Heart right ventricle (tissue), 16 donors: ENCODE measurements at regions not wholly inside any gene's neighbourhood (a gene's known extent, or its start where the extent isn't known, plus 50 kb on each side); places are given as distances from the start of the nearest gene placed in this dataset.
A peak's percentile ranks its signal among the peaks of the same experiment; 100 is the strongest.

Experiments
- ATAC-seq, 8 donors: fragments of 200-7000 bp; cut with Tn5 transposase; one replicate each; pipeline ENCODE4 v1.9.1; 2020; ENCODE audit warnings: mild to moderate bottlenecking in 8 of 8, moderate library complexity in 8 of 8, moderate number of reproducible peaks in 1 of 8
- DNase-seq, 2 donors: peaks; one replicate each; pipeline ENCODE4 v3.0.0-alpha.2; 2020
- H3K27ac ChIP-seq, 10 donors: fragments of 200-600 bp; sonication (generic) in 2 of 10; one replicate each; pipeline versions ENCODE4 v1.5.0 to v1.8.0; 2020 to 2022; ENCODE audit warnings: mild to moderate bottlenecking in 3 of 10
- H3K27me3 ChIP-seq, 7 donors: fragments of 200-600 bp; one replicate each; pipeline ENCODE4 v1.8.0; 2021 to 2022; ENCODE audit warnings: mild to moderate bottlenecking in 2 of 7
- H3K36me3 ChIP-seq, 9 donors: fragments of 200-600 bp; sonication (generic) in 1 of 9; one replicate each; pipeline versions ENCODE4 v1.5.0 to v1.8.0; 2020 to 2022; ENCODE audit warnings: mild to moderate bottlenecking in 2 of 9
- H3K4me1 ChIP-seq, 9 donors: fragments of 200-600 bp; sonication (generic) in 1 of 9; one replicate each; pipeline versions ENCODE4 v1.5.0 to v1.8.0; 2020 to 2022; ENCODE audit warnings: mild to moderate bottlenecking in 4 of 9
- H3K4me3 ChIP-seq, 10 donors: fragments of 200-600 bp; sonication (generic) in 2 of 10; one replicate each; pipeline versions ENCODE4 v1.5.0 to v1.8.0; 2020 to 2022; ENCODE audit warnings: mild to moderate bottlenecking in 7 of 10, moderate library complexity in 2 of 10
- H3K9me3 ChIP-seq, 11 donors: fragments of 200-600 bp in 10 of 11; sonication (generic) in 2 of 11; one replicate each; pipeline versions ENCODE4 v1.5.0 to v1.8.0; 2013 to 2022; ENCODE audit warnings: mild to moderate bottlenecking in 2 of 11, control low read depth in 1 of 11, moderate library complexity in 1 of 11
- CTCF ChIP-seq, 9 donors: fragments of 200-600 bp; sonication (generic) in 2 of 9; IDR thresholded peaks; one replicate each; pipeline versions ENCODE4 v1.5.0 to v1.8.0; 2021 to 2022; ENCODE audit warnings: antibody characterized with exemption in 9 of 9, mild to moderate bottlenecking in 5 of 9, moderate library complexity in 1 of 9
- WGBS, 2 donors: extraction: QIAGEN DNeasy Blood & Tissue Kit; methylation state at CpG; one replicate each; pipeline ENCODE4 v1.1.7; 2013; ENCODE audit warnings: inconsistent platforms in 1 of 2; 5-methylcytosine and 5-hydroxymethylcytosine counted together
- intact Hi-C, 10 donors: fragments of 100-400 bp; cut with DNase I; formaldehyde crosslinking; loops; one replicate each; pipeline versions ENCODE4 v1.11.1 to v1.14.2; 2022
- donor health status: Arrhythmogenic right ventricular cardiomyopathy.
- donor health status: ischemic (EF 13 %, LVEDD 7.1; RV severe dilation, severe dysfunction).
- donor health status: healthy with polysubstance abuse.
- donor health status: DM: no; HTN: yes; CAD: no.
- donor health status: DM: no; HTN: no; CAD: no.
- donor health status: ischemic (EF 25% LVEDD 6.9; RV normal size, moderate dysfunction).
- donor health status: ischemic (EF 25% LVEDD 5.7; RV mildly dilated, moderate dysfunction).
- donor health status: healthy.
- donor health status: DM: yes; HTN: yes; CAD: no.
- donor health status: Ischemic cardiomyopathy.
- donor health status: ischemic (EF 35%, LVEDD 5.7; RV mildly dilated, moderate dysfunction).
- donor health status: nonischemic (EF 11% LVEDD 7.7; RV severe dilation, severe dysfunction).
- donor health status: DM: yes; HTN: yes; CAD: no.
- donor health status: PGD.
- donor health status: ischemic (EF 29% LVEDD 5.4; RV normal size, mild dysfunction).
- donor health status: nonischemic (EF 23%, LVEDD 6.1; RV moderate dilation, normal function).

DNA sequence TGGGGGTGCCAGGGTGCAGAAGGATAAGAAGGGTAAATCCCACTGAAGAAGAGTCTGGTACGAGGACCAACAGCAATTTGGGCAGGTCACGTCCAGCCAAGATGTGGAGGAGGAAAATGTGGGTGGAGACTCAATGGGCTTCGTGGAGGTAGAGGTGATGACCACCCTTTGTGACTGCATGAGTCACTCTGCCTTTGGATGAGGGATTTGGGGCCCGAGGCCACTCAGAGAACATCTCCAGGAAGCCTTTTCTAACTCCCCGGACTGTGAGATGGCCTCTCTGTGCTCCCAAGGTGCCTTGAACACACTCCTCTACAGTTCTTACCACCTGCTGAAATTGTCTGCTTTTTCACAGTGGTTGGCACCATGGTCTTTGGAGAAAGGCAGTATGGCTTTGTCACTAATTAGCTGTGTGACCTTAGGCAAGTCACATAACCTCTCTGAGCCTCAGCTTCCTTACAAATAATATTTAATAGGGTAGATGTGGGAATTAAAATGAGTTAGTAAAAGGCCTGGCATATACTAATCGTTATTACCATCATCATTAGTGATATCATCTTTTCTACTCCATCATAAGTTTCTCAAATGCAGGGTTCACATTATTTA, 67.0 kb upstream of the ARHGAP5 start:
- intact Hi-C loops: no loop called here
- Histone ChIP-seq H3K36me3 (no peaks in the 10 kb centered on the region), H3K27me3 (no peaks in the 10 kb centered on the region), H3K4me3 (no peak overlapping the region), H3K4me1 (peaks cover 4 to 53% (median 25%) of the 10 kb centered on the region in 9 donors), H3K27ac (peak overlapping the region in 3 of 10 donors; percentile 26 to 43 (median 36)), H3K9me3 (no peaks in the 10 kb centered on the region)
- no peak for TF ChIP-seq CTCF (IDR thresholded peaks at IDR 0.05)
- ATAC-seq: no peak
- no peak for DNase-seq
- WGBS, 2 donors: 75 to 78% methylated on average over 6 of the region's 6 CpGs

DNA sequence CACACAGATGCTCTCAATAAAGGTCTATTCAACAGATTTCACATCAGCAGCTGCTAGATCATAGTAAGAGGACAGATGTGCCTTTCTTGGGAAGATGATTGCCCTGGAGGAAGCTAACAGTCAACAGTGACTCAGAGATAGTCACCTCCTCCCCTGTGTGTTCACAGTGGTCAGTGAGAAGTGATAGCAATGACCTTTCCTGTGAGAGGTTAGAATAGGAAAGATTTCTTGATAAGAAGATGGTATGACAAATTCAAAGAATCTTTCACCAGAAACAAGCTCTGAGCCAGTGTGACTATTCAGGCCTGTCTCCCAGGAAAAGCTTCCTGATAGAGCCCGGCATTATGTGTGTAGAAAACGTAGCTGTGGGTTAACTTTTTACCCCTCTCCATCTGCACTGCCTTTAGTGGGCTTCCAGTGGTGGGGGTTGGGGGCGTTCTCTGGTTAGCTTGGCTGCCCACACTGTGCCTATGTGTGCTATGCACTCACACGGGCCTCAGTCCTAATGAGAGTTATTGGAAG, 66.4 kb upstream of the ARHGAP5 start:
- intact Hi-C loops: no loop called here
- no peak for DNase-seq
- H3K9me3 ChIP-seq: no peaks in the 10 kb centered on the region
- no peak for TF ChIP-seq CTCF (IDR thresholded peaks at IDR 0.05)
- peaks cover 4 to 58% (median 30%) of the 10 kb centered on the region in 9 donors for H3K4me1 ChIP-seq
- WGBS, 2 donors: 59 to 64% methylated on average over 4 of the region's 4 CpGs
- H3K27me3 ChIP-seq: no peaks in the 10 kb centered on the region
- H3K4me3 ChIP-seq: no peak overlapping the region
- H3K27ac ChIP-seq: peak overlapping the region in 6 of 10 donors; percentile 4 to 56 (median 37)
- no peaks in the 10 kb centered on the region for H3K36me3 ChIP-seq
- ATAC-seq: peak in 1 of 8 donors; percentile 25

GRCh38 chr14:32011225-32011624, 65.9 kb upstream of the ARHGAP5 start:
- Histone ChIP-seq H3K4me1 (peaks cover 4 to 62% (median 30%) of the 10 kb centered on the region in 9 donors), H3K27me3 (no peaks in the 10 kb centered on the region), H3K4me3 (no peak overlapping the region), H3K36me3 (no peaks in the 10 kb centered on the region), H3K9me3 (no peaks in the 10 kb centered on the region), H3K27ac (peak overlapping the region in 6 of 10 donors; percentile 4 to 56 (median 37))
- DNase-seq: no peak
- 81 to 82% methylated on average over 3 of the region's 3 CpGs for WGBS, 2 donors
- no peak for TF ChIP-seq CTCF (IDR thresholded peaks at IDR 0.05)
- ATAC-seq: no peak
- intact Hi-C loops: no loop called here

- H3K36me3 ChIP-seq: no peaks in the 10 kb centered on the region
- TF ChIP-seq CTCF (IDR thresholded peaks at IDR 0.05): no peak
- peaks cover 4 to 60% (median 23%) of the 10 kb centered on the region in 9 donors for H3K4me1 ChIP-seq
- intact Hi-C loops: no loop called here
- no peak overlapping the region for H3K27ac ChIP-seq
- no peaks in the 10 kb centered on the region for H3K27me3 ChIP-seq
- H3K4me3 ChIP-seq: no peak overlapping the region
- no peaks in the 10 kb centered on the region for H3K9me3 ChIP-seq
- ATAC-seq (no peak), DNase-seq (no peak)
Observed at GRCh38 chr14:32012062-32012461, 65.0 kb upstream of the ARHGAP5 start.
